LNCaP clone FGC (cell line): ENCODE measurements at regions not wholly inside any gene's neighbourhood (a gene's known extent, or its start where the extent isn't known, plus 50 kb on each side); places are given as distances from the start of the nearest gene placed in this dataset.
A peak's percentile ranks its signal among the peaks of the same experiment; 100 is the strongest.

ENCODE experiments used
- DNase-seq: peaks from one replicate; pipeline ENCODE4 v3.0.0-alpha.2; 2011; ENCODE audit warnings: low read depth
- H3K4me3 ChIP-seq: 2 replicates; pipeline ENCODE4 v1.5.1; 2011; ENCODE audit warnings: mild to moderate bottlenecking, low read depth, low read length, control low read depth
- TF ChIP-seq, protein P1 (sequence below): IDR thresholded peaks from 2 replicates; pipeline ENCODE4 v1.5.1; 2012; ENCODE audit warnings: mild to moderate bottlenecking; ENCODE audit not compliant: control insufficient read depth, insufficient read depth; ENCODE audit errors: extremely low read depth

DNA sequence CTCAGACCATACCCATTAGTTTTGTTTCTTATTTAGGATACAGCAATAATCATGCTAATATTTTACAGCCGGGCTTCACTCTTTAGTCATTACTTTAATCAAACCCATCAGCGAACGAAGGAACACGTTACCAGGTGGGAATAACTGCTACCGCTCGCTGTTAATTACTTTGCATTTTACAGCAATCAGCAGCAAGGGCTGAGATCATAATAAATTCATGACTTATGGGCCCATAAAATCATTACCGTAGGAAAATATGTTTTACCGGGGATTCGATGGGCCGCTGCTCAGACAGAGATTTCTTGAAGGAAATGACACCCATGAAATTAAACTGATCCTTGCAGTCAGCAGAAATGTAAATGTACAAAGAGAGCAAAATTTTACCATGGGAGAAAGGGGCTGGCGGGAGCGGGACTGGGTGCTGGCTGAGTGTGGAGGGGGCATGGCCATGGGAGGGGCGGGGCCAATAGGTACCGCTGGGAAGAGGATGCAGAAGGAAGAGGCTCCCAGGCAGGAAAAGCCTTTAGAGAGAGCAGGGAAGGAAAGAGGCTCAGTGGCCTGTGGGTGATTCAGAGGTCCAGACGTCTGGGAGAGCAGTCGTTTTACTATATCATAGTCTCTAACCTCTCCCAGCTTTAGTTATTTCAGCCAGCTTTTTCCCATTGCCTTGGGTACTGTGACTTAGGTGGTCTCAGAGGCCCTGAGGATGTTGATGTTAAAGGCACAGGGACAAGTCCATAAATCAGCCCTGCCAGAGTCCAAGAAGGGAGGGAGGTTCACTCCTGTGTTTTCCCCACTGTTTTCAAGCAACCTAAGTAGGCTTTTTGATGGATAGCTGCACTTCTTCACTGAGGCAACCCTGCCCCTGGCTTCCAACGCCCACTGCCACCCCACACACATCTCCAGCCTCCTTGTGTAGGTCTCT lies 258.9 kb downstream of the SEC16B start:
- no peak overlapping the region for H3K4me3 ChIP-seq
- DNase-seq, result no peak
- TF ChIP-seq, protein P1, sequence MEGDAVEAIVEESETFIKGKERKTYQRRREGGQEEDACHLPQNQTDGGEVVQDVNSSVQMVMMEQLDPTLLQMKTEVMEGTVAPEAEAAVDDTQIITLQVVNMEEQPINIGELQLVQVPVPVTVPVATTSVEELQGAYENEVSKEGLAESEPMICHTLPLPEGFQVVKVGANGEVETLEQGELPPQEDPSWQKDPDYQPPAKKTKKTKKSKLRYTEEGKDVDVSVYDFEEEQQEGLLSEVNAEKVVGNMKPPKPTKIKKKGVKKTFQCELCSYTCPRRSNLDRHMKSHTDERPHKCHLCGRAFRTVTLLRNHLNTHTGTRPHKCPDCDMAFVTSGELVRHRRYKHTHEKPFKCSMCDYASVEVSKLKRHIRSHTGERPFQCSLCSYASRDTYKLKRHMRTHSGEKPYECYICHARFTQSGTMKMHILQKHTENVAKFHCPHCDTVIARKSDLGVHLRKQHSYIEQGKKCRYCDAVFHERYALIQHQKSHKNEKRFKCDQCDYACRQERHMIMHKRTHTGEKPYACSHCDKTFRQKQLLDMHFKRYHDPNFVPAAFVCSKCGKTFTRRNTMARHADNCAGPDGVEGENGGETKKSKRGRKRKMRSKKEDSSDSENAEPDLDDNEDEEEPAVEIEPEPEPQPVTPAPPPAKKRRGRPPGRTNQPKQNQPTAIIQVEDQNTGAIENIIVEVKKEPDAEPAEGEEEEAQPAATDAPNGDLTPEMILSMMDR, result no peak

DNA sequence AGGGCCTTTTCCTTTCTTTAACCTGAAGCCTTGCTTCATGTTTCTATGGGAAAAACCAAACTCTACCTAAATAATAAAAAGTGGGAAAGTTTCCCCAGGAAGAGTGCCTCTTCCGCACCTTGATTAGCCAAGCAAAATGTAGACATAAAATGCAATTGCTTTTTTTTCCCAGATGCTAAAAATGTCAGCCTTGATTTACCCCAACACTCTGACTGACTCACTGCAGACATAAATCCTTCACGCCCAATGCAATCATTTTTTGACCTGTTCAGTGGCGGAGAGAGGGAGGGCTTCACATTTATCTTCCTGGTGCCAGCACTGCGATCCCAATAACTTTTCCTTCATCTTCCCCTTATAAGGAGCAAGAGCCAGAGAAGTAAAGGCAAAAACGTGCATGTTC lies 261.5 kb downstream of the SEC16B start:
- TF ChIP-seq, protein P1, result no peak
- H3K4me3 ChIP-seq, result no peak overlapping the region
- no peak for DNase-seq

- no peak for DNase-seq
- TF ChIP-seq, protein P1, result no peak
- H3K4me3 ChIP-seq, result no peak overlapping the region
Observed at GRCh38 chr1:177706977-177707376, 262.9 kb downstream of the SEC16B start.

- no peak overlapping the region for H3K4me3 ChIP-seq
- TF ChIP-seq, protein P1, result no peak
- no peak for DNase-seq
Observed at GRCh38 chr1:177705839-177706238, 264.0 kb downstream of the SEC16B start.

GRCh38 chr1:177703888-177704446 lies 265.9 kb downstream of the SEC16B start:
- DNase-seq, result no peak
- no peak overlapping the region for H3K4me3 ChIP-seq
- TF ChIP-seq, protein P1, result no peak

- no peak overlapping the region for H3K4me3 ChIP-seq
- TF ChIP-seq, protein P1, result no peak
- peak; percentile 18 for DNase-seq
Observed at GRCh38 chr1:177701654-177702353, 268.1 kb downstream of the SEC16B start.
